ENCODE measurements at regions not wholly inside any gene's neighbourhood (a gene's known extent, or its start where the extent isn't known, plus 50 kb on each side); places are given as distances from the start of the nearest gene placed in this dataset.

- CTCF ChIA-PET (ENCODE audit: low intra/inter-chr PET ratio, low total read pairs) = no interaction called here
Measured at GRCh38 chr21:15515908-15516307, 213.9 kb upstream of the USP25 start.

More at GRCh38 chr21:15515908-15516307, 213.9 kb upstream of the USP25 start:
- Histone ChIP-seq H3K4me1 (ENCODE audit: insufficient read depth, low read length) (peaks cover 43% of the 10 kb centered on the region), H3K9ac (ENCODE audit: insufficient read depth, low read depth, low read length) (no peak overlapping the region), H3K27me3 (ENCODE audit: control insufficient read depth in 1 of 2, insufficient read depth in 2 of 2, low read length in 2 of 2) (no peaks in the 10 kb centered on the region; a peak in 1 of 5 replicates), H3K79me2 (ENCODE audit: insufficient read depth, low read length) (no peaks in the 10 kb centered on the region), H2AFZ (ENCODE audit: low read length) (no peak overlapping the region), H3K9me3 (ENCODE audit: low read length) (no peaks in the 10 kb centered on the region), H3K36me3 (replicated peaks in 1 of 2; ENCODE audit: control insufficient read depth in 1 of 2, insufficient read depth in 2 of 2, low read length in 2 of 2) (no peaks in the 10 kb centered on the region), H3K4me3 (replicated peaks in 1 of 3; ENCODE audit: insufficient read depth in 1 of 3, low read depth in 2 of 3, low read length in 3 of 3) (no peak overlapping the region), H3K27ac (ENCODE audit: extremely low read length, insufficient read depth, low read length) (no peak overlapping the region), H3K4me2 (ENCODE audit: low read depth, low read length) (no peak overlapping the region), H4K20me1 (ENCODE audit: insufficient read depth, low read length) (no peaks in the 10 kb centered on the region)
- intact Hi-C loops (cut with micrococcal nuclease; ENCODE audit: unreplicated experiment) = no loop called here
- in situ Hi-C loops (cut with HindIII; ENCODE audit: extremely low pct_ligation_motif_present, low pct_unique_long_range_greater_than_20kb) = no loop called here
- BruUV-seq (replicated peaks) = no TSS peak
- no peak for ATAC-seq
- TF ChIP-seq, protein P1, sequence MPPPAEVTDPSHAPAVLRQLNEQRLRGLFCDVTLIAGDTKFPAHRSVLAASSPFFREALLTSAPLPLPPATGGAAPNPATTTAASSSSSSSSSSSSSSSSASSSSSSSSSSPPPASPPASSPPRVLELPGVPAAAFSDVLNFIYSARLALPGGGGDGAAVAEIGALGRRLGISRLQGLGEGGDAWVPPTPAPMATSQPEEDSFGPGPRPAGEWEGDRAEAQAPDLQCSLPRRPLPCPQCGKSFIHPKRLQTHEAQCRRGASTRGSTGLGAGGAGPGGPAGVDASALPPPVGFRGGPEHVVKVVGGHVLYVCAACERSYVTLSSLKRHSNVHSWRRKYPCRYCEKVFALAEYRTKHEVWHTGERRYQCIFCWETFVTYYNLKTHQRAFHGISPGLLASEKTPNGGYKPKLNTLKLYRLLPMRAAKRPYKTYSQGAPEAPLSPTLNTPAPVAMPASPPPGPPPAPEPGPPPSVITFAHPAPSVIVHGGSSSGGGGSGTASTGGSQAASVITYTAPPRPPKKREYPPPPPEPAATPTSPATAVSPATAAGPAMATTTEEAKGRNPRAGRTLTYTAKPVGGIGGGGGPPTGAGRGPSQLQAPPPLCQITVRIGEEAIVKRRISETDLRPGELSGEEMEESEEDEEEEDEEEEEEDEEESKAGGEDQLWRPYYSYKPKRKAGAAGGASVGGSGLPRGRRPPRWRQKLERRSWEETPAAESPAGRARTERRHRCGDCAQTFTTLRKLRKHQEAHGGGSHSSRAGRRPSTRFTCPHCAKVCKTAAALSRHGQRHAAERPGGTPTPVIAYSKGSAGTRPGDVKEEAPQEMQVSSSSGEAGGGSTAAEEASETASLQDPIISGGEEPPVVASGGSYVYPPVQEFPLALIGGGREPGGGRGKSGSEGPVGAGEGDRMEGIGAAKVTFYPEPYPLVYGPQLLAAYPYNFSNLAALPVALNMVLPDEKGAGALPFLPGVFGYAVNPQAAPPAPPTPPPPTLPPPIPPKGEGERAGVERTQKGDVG (CRISPR knock-in tag; IDR thresholded peaks at IDR 0.05; ENCODE audit: borderline replicate concordance) = no peak
- TF ChIP-seq, protein P2, sequence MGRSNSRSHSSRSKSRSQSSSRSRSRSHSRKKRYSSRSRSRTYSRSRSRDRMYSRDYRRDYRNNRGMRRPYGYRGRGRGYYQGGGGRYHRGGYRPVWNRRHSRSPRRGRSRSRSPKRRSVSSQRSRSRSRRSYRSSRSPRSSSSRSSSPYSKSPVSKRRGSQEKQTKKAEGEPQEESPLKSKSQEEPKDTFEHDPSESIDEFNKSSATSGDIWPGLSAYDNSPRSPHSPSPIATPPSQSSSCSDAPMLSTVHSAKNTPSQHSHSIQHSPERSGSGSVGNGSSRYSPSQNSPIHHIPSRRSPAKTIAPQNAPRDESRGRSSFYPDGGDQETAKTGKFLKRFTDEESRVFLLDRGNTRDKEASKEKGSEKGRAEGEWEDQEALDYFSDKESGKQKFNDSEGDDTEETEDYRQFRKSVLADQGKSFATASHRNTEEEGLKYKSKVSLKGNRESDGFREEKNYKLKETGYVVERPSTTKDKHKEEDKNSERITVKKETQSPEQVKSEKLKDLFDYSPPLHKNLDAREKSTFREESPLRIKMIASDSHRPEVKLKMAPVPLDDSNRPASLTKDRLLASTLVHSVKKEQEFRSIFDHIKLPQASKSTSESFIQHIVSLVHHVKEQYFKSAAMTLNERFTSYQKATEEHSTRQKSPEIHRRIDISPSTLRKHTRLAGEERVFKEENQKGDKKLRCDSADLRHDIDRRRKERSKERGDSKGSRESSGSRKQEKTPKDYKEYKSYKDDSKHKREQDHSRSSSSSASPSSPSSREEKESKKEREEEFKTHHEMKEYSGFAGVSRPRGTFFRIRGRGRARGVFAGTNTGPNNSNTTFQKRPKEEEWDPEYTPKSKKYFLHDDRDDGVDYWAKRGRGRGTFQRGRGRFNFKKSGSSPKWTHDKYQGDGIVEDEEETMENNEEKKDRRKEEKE (IDR thresholded peaks at IDR 0.05) = no peak
- no peak for TF ChIP-seq ZNF670 (CRISPR knock-in tag; IDR thresholded peaks at IDR 0.05; ENCODE audit: borderline replicate concordance)
- TF ChIP-seq ZC3H13 (CRISPR knock-in tag; IDR thresholded peaks at IDR 0.05) = no peak
- TF ChIP-seq, protein P3, sequence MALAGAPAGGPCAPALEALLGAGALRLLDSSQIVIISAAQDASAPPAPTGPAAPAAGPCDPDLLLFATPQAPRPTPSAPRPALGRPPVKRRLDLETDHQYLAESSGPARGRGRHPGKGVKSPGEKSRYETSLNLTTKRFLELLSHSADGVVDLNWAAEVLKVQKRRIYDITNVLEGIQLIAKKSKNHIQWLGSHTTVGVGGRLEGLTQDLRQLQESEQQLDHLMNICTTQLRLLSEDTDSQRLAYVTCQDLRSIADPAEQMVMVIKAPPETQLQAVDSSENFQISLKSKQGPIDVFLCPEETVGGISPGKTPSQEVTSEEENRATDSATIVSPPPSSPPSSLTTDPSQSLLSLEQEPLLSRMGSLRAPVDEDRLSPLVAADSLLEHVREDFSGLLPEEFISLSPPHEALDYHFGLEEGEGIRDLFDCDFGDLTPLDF (CRISPR knock-in tag; IDR thresholded peaks at IDR 0.05) = no peak
- TF ChIP-seq MAFK (conservative IDR thresholded peaks at IDR 0.05 in 1 of 2, IDR thresholded peaks at IDR 0.05 in 1 of 2; ENCODE audit: low read length in 2 of 2) = peak; percentile 19 to 55; a peak in 2 of 4 replicates
- peak; percentile 11; the same call in 1 of the 2 replicates for TF ChIP-seq MAFF (IDR thresholded peaks at IDR 0.05; ENCODE audit: low read depth, low read length)
- WGBS (ENCODE audit: low lambda C conversion rate) = 96% methylated on average over 2 of the region's 2 CpGs
- POLR2A ChIA-PET = no interaction called here
- no peak for FAIRE-seq
- DNase-seq (ENCODE audit: low spot score) = no peak
